ENCODE measurements at regions not wholly inside any gene's neighbourhood (a gene's known extent, or its start where the extent isn't known, plus 50 kb on each side); places are given as distances from the start of the nearest gene placed in this dataset.
"Not testable (repeated sequence)": the region's sequence is repeated elsewhere in the genome, so short reads cannot be mapped to it uniquely, and the experiment has no call there.

DNA sequence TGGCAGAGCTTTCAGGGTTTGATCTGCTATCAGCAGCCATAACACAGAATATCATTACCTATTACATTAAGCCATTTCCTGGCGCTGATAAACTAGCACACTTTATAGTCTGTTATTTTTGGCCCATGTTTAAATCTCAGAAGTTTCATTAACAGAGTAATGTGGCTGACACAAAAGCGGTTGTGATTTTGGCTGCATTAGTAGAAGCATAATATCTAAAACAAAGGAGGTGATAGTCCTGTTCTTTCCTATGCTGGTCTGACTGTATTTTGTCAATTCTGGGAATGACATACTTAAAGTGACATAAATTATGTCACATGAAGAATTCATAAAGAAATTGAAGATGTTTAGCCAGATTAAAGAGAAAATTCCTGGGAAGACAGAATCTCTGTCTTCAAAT is 151.3 kb upstream of the KCND3 start:
- no peak for DNase-seq
- H3K27ac Mint-ChIP-seq, result no peak overlapping the region
- no peaks in the 10 kb centered on the region for H3K9me3 Mint-ChIP-seq
- CTCF ChIA-PET, result no interaction called here
- no peaks in the 10 kb centered on the region for H3K36me3 Mint-ChIP-seq
- H3K4me3 Mint-ChIP-seq, result no peak overlapping the region
- H3K4me1 Mint-ChIP-seq, result no peaks in the 10 kb centered on the region
- peaks cover 14% of the 10 kb centered on the region for H3K27me3 Mint-ChIP-seq

DNA sequence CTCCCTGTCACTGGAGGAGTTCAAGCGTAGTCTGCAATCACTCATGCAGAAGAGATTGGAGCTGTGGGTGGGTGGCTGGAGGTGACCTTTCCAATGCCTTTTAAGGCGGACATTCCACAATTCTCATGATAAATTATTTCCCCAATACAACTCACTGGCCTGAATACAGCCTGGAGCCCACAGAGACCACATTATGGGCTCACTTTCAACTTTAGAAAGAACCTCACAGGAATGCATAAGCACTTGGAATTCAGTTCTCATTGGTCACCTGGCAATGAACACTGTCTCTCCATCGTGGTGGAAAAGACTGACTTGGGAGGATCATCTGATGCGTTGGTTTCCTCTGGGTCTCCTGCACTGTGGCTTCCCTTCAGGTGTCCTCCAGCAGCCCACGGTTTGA is 151.8 kb upstream of the KCND3 start:
- H3K9me3 Mint-ChIP-seq, result no peaks in the 10 kb centered on the region

DNA sequence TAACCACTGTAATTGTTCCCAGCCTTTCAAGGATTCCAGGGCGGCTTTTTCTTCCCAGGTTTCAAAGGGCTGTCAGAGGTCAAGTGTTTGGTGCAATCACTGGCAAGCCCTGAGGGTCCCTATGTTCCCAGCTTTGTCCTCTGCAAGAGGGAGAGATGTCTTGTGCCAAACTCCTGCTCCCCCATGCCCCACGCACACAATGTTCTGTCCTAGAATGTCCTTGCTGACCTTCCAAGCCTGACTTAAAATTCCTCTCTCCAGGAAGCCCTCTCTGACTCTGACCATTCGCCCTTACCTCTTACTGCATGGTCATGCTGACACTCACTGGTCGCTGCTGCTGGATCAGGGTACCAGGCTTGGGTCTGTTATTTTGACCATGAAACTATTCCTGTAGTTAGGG is 152.5 kb upstream of the KCND3 start:
- Mint-ChIP-seq H3K9me3 (no peaks in the 10 kb centered on the region), H3K4me3 (no peak overlapping the region), H3K27me3 (peaks cover 14% of the 10 kb centered on the region), H3K4me1 (no peaks in the 10 kb centered on the region), H3K27ac (no peak overlapping the region), H3K36me3 (no peaks in the 10 kb centered on the region)
- DNase-seq, result no peak
- CTCF ChIA-PET, result no interaction called here

More for the DNA sequence above, 151.8 kb upstream of the KCND3 start:
- Mint-ChIP-seq H3K4me1 (no peaks in the 10 kb centered on the region), H3K27ac (no peak overlapping the region), H3K27me3 (peaks cover 14% of the 10 kb centered on the region), H3K4me3 (no peak overlapping the region), H3K36me3 (no peaks in the 10 kb centered on the region)
- DNase-seq, result no peak
- CTCF ChIA-PET, result no interaction called here

DNA sequence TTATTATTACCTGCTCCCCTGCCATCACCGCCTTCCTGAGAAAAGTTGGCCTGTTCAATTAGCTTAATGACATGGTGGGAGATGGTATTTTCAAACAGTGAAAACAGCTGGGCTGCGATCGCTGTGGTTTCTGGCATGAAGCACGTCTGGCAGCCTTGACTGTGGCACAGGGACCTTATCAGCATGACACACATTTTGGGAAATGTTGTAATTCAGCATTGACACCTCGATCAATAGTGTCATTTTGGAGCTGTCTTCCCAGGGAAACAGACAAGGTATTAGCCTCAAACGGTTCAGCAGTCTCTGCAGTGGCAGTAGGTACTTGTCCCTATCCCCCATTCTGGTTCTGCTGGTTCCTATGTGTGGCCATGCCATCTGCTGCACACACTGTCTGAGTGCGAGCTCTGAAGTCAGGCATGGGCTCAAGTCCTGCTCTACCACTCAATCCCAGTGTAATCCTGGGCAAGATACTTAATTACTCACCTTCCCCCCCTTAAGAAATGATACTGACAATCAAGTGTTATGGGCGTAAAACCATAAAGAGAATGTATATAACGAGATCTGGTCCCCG is 154.5 kb upstream of the KCND3 start:
- DNase-seq, result no peak
- Mint-ChIP-seq H3K27ac (no peak overlapping the region), H3K9me3 (no peaks in the 10 kb centered on the region), H3K27me3 (peaks cover 14% of the 10 kb centered on the region), H3K4me1 (no peaks in the 10 kb centered on the region), H3K36me3 (no peaks in the 10 kb centered on the region), H3K4me3 (no peak overlapping the region)
- CTCF ChIA-PET, result no interaction called here

- Mint-ChIP-seq H3K9me3 (no peaks in the 10 kb centered on the region), H3K4me1 (no peaks in the 10 kb centered on the region), H3K27me3 (peaks cover 13% of the 10 kb centered on the region), H3K4me3 (no peak overlapping the region), H3K36me3 (no peaks in the 10 kb centered on the region), H3K27ac (no peak overlapping the region)
- DNase-seq, result no peak
- CTCF ChIA-PET, result no interaction called here
Observed at GRCh38 chr1:112144733-112145426, 155.4 kb upstream of the KCND3 start.

DNA sequence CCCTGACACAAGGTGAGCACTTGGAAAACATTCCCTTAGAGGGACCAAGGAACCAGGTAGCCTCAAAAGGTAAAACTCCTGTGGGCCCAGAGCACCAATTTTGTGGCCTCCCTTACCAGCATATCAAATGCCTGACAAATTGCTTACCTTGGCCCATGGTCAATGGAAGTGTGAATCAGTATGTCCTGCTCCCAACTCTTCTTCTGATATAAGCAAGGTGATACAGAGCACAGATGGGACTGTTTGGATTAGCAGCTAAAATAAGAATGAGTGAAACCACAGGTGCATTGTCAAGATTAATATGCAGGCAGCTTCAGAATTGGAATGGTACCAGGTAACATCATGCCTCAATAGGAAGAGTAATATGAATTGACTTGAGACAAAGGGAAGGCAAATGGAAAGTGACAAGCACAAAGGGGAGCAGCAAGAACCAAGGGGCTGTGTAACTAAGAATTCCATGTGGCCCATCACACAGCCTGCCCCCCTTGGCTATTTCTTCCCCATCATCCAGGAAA is 156.8 kb upstream of the KCND3 start:
- Mint-ChIP-seq H3K4me3 (no peak overlapping the region), H3K27me3 (peaks cover 11% of the 10 kb centered on the region), H3K4me1 (no peaks in the 10 kb centered on the region), H3K9me3 (no peaks in the 10 kb centered on the region), H3K36me3 (no peaks in the 10 kb centered on the region), H3K27ac (no peak overlapping the region)
- CTCF ChIA-PET, result no interaction called here
- DNase-seq, result no peak

GRCh38 chr1:112160214-112160613 is 170.7 kb upstream of the KCND3 start:
- H3K27ac Mint-ChIP-seq, CTCF ChIA-PET, H3K36me3 Mint-ChIP-seq, DNase-seq, H3K9me3 Mint-ChIP-seq, H3K27me3 Mint-ChIP-seq, H3K4me3 Mint-ChIP-seq, H3K4me1 Mint-ChIP-seq: not testable (repeated sequence)

- Mint-ChIP-seq H3K27ac (no peak overlapping the region), H3K36me3 (no peaks in the 10 kb centered on the region), H3K4me1 (no peaks in the 10 kb centered on the region), H3K27me3 (peaks cover 3% of the 10 kb centered on the region), H3K4me3 (no peak overlapping the region), H3K9me3 (peaks cover 5% of the 10 kb centered on the region)
- CTCF ChIA-PET, result no interaction called here
- no peak for DNase-seq
Observed at GRCh38 chr1:112165375-112165774, 175.9 kb upstream of the KCND3 start.

- Mint-ChIP-seq H3K4me1 (no peaks in the 10 kb centered on the region), H3K9me3 (no peaks in the 10 kb centered on the region)
- CTCF ChIA-PET, result no interaction called here
Observed at GRCh38 chr1:112169517-112169916, 180.0 kb upstream of the KCND3 start.

DNA sequence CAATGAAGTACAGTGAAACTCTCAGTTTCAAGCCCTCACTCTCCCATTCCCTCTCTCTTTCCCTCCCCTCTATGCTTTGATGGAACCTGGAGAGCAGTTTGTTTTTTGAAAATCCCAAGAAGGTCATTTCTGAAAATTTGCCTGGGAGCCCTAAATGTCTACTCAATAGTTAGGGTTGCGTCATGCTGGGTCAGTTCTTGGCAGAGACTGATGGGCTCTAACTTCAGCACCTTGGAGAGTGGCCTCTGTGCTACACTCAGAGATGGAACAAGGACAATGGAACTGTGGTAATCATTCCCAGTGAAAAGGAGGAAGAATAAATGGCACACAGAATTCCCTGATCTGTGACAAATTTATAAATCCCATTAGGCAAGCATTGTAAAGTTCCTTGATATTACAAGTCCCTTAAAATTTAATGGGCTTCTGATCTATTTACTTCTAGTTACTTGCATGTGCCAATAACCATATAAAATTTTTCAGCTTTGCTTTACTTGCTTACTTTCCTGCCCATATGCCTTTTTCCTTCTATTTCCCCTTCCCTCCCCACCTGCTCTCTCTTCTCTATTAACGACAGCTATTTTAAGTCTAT is 182.9 kb upstream of the KCND3 start:
- peak; percentile 38 for DNase-seq
- CTCF ChIA-PET, result no interaction called here
- Mint-ChIP-seq H3K27me3 (no peaks in the 10 kb centered on the region), H3K4me1 (no peaks in the 10 kb centered on the region), H3K9me3 (no peaks in the 10 kb centered on the region), H3K36me3 (no peaks in the 10 kb centered on the region), H3K4me3 (no peak overlapping the region), H3K27ac (no peak overlapping the region)

More at GRCh38 chr1:112169517-112169916, 180.0 kb upstream of the KCND3 start:
- no peak overlapping the region for H3K4me3 Mint-ChIP-seq
- H3K36me3 Mint-ChIP-seq, result no peaks in the 10 kb centered on the region
- H3K27ac Mint-ChIP-seq, result no peak overlapping the region
- H3K27me3 Mint-ChIP-seq, result no peaks in the 10 kb centered on the region
- no peak for DNase-seq

DNA sequence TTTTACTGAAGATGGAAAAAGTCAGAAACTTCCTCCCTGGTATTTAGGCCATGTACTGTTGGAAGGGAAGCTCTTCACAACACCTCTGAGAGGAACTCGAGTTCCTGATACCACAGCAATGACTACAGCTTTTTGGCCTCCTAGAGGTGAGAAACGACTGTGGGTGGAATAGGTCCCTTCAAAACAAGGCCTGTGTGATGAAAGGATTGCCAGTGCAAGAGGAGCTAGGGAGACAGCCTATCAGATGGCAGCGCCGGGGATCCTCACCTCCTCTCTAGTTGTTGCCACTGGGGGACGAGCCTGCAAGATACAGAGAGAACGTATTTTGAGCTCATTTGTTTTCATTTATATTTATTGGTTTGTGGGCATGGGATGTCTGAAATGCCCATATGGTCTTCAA is 187.8 kb upstream of the KCND3 start:
- CTCF ChIA-PET, result no interaction called here
- DNase-seq, result no peak
- no peaks in the 10 kb centered on the region for H3K27me3 Mint-ChIP-seq
- no peaks in the 10 kb centered on the region for H3K9me3 Mint-ChIP-seq
- H3K27ac Mint-ChIP-seq, result no peak overlapping the region
- H3K4me3 Mint-ChIP-seq, result no peak overlapping the region
- no peaks in the 10 kb centered on the region for H3K4me1 Mint-ChIP-seq
- no peaks in the 10 kb centered on the region for H3K36me3 Mint-ChIP-seq

DNA sequence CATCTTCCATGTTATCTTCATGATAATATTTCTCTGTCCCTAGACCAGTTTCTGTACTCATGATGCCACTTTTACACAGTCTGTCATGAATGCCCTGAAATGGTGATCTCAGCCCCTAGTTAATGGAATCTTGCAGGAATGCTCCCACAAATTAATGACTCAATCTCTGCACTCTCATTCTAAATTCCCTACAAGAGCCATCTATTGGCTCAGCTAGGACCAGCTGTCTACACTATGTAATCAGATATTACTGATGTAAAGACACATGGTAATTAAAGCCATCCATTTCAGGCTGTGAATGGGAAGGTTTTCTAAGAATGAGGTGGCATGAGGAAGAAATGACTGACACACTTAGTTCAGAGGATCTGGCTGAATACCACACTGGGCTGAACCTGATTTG is 199.1 kb upstream of the KCND3 start:
- Mint-ChIP-seq H3K27me3 (peaks cover 7% of the 10 kb centered on the region), H3K9me3 (no peaks in the 10 kb centered on the region), H3K4me1 (no peaks in the 10 kb centered on the region), H3K27ac (no peak overlapping the region), H3K4me3 (no peak overlapping the region), H3K36me3 (no peaks in the 10 kb centered on the region)
- no peak for DNase-seq
- CTCF ChIA-PET, result no interaction called here

DNA sequence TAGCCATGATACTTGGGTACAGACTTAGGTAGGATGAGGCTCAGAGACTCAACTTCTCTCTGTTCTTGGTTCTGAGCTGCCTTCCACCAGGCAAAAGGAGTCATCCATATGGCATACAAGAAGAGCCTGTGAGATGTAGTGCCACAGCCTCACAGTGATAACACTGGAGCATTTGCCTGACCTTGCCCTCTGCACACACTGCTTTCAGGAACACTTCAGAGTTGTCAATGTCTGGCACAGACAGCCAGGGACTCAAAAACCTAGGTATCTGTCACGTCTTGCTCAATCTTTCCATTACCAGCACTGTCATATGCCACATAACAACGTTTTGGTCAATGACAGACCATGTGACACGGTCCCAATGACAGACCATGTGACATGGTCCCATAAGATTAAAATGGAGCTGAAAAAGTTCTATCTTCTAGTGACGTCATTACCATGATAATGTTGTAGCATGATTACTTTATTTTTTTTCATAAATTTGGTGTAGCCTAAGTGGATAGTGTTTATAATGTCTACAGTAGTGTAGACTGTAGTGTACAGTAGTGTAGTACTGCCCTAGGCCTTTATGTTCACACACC is 199.9 kb upstream of the CTTNBP2NL start:
- peaks cover 4% of the 10 kb centered on the region for H3K27me3 Mint-ChIP-seq
- no peaks in the 10 kb centered on the region for H3K4me1 Mint-ChIP-seq
- no peak for DNase-seq
- H3K36me3 Mint-ChIP-seq, result no peaks in the 10 kb centered on the region
- H3K27ac Mint-ChIP-seq, result no peak overlapping the region
- no peak overlapping the region for H3K4me3 Mint-ChIP-seq
- no peaks in the 10 kb centered on the region for H3K9me3 Mint-ChIP-seq
- CTCF ChIA-PET, result no interaction called here

DNA sequence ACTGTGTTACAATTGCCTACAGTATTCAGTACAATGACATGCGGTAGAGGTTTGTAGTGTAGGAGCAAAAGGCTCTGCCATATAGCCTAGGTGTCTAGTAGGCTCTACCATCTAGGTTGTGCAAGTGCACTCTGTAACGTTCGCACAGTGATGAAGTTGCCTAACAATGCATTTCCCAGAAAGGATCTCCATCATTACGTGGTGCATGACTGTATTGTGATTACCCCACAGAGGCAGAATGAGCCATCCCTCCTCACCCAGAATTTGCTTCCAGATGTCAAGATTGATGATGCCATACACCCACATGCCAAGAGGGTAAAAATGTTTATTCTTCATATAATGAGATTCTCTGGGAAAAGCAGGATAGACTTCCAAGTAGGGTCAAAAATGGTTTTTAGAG is 199.3 kb upstream of the CTTNBP2NL start:
- peaks cover 4% of the 10 kb centered on the region for H3K27me3 Mint-ChIP-seq
- H3K4me3 Mint-ChIP-seq, result no peak overlapping the region
- CTCF ChIA-PET, result no interaction called here
- H3K4me1 Mint-ChIP-seq, result no peaks in the 10 kb centered on the region
- DNase-seq, result no peak
- H3K36me3 Mint-ChIP-seq, result no peaks in the 10 kb centered on the region
- no peak overlapping the region for H3K27ac Mint-ChIP-seq
- no peaks in the 10 kb centered on the region for H3K9me3 Mint-ChIP-seq

DNA sequence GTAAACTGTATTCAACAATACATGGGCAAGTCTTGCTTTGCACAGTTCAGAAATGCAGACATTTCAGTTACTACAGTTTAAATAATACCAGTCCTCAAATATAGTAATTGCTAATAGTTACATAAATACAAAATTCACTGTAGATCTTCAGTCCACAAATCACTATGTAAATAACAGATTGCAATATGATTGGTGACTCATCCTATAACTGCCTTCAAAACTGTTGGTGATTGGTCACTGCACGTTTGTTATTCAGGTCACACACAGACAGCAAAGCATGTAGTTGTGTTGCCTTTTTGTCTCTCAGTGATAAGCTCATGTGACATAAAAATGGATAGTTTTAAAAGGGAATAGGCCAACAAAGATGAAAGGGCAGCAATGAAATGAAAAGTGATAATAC is 186.5 kb upstream of the CTTNBP2NL start:
- Mint-ChIP-seq H3K9me3 (peaks cover 2% of the 10 kb centered on the region), H3K4me3 (no peak overlapping the region), H3K27me3 (peaks cover 11% of the 10 kb centered on the region), H3K36me3 (no peaks in the 10 kb centered on the region), H3K27ac (no peak overlapping the region), H3K4me1 (no peaks in the 10 kb centered on the region)
- no peak for DNase-seq
- CTCF ChIA-PET, result no interaction called here
